ENCODE measurements at regions not wholly inside any gene's neighbourhood (a gene's known extent, or its start where the extent isn't known, plus 50 kb on each side); places are given as distances from the start of the nearest gene placed in this dataset.

DNA sequence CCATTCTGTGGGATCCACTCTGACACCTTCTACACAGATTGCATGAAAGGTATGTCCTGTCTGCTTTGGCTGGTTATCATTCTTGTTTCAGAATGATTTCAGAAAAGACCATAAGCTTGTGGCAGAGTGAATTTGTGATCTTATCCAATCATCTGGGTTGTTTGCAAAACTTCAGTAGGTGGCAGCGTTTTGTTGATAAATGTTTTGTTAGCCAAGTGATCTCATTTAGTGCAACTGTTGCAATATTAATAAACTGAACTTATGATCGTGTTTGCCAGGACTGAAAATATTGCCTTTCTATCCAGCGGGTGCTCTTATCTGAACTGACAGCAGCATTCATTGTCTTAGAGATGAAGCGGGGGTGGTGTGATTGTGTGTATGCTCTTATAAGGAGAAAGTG is 613.2 kb upstream of the NOX3 start:
- Histone ChIP-seq H3K36me3 (no peaks in the 10 kb centered on the region), H3K4me3 (ENCODE audit: low read depth in 1 of 2, low read length in 1 of 2) (no peak overlapping the region), H3K27ac (no peak overlapping the region)

DNA sequence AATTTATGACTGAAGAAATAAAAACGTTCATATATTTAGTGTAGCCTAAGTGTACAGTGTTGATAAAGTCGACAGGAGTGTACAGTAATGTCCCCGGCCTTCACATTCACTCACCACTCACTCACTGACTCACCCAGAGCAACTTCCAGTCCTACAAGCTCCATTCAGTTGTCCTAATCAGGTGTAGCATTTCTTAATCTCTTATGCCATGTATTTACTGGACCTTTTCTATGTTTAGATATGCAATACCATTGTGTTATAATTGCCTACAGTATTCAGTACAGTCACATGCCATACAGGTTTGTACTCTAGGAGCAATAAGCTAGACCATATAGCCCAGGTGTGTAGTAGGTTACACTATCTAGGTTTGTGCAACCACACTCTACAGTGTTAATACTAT is 610.2 kb upstream of the NOX3 start:
- no peaks in the 10 kb centered on the region for H3K27me3 ChIP-seq
- no peaks in the 10 kb centered on the region for H3K9me3 ChIP-seq
- TF ChIP-seq, protein P1, sequence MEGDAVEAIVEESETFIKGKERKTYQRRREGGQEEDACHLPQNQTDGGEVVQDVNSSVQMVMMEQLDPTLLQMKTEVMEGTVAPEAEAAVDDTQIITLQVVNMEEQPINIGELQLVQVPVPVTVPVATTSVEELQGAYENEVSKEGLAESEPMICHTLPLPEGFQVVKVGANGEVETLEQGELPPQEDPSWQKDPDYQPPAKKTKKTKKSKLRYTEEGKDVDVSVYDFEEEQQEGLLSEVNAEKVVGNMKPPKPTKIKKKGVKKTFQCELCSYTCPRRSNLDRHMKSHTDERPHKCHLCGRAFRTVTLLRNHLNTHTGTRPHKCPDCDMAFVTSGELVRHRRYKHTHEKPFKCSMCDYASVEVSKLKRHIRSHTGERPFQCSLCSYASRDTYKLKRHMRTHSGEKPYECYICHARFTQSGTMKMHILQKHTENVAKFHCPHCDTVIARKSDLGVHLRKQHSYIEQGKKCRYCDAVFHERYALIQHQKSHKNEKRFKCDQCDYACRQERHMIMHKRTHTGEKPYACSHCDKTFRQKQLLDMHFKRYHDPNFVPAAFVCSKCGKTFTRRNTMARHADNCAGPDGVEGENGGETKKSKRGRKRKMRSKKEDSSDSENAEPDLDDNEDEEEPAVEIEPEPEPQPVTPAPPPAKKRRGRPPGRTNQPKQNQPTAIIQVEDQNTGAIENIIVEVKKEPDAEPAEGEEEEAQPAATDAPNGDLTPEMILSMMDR (IDR thresholded peaks at IDR 0.05) = no peak
- no peaks in the 10 kb centered on the region for H3K4me1 ChIP-seq (ENCODE audit: control insufficient read depth in 1 of 2, insufficient read depth in 1 of 2, low read depth in 1 of 2, low read length in 1 of 2)
- H3K27ac ChIP-seq = no peak overlapping the region
- H3K4me3 ChIP-seq (ENCODE audit: low read depth in 1 of 2, low read length in 1 of 2) = no peak overlapping the region
- no peaks in the 10 kb centered on the region for H3K36me3 ChIP-seq

More for the DNA sequence above, 613.2 kb upstream of the NOX3 start:
- TF ChIP-seq, protein P1 (IDR thresholded peaks at IDR 0.05) = no peak
- Histone ChIP-seq H3K9me3 (no peaks in the 10 kb centered on the region), H3K27me3 (no peaks in the 10 kb centered on the region), H3K4me1 (ENCODE audit: control insufficient read depth in 1 of 2, insufficient read depth in 1 of 2, low read depth in 1 of 2, low read length in 1 of 2) (no peaks in the 10 kb centered on the region)

DNA sequence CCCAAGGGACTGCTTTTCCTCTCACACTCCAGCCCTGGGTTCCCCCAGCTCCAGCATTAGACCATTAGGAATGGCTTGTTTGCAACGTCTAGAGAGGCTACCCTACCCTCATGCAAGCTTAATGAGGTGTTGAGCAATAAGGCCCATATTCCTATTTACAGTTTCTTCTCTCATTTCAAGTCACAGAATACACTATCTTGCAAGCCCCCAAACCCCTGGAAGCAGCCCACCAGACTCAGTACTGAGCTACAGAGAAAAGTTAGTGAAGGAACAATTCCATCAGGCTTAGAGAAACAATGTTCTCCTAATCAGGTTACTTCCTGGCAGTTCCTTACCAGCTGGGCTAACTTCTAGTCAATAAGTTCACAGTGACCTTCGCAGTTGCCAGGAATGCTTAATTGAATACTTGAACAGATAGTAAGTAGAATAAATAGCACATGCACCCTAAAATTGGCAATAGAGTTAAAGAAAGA is 606.5 kb upstream of the NOX3 start:
- H3K27ac ChIP-seq = no peak overlapping the region
- no peaks in the 10 kb centered on the region for H3K27me3 ChIP-seq
- TF ChIP-seq, protein P1 (IDR thresholded peaks at IDR 0.05) = no peak
- H3K36me3 ChIP-seq = no peaks in the 10 kb centered on the region
- H3K4me3 ChIP-seq (ENCODE audit: low read depth in 1 of 2, low read length in 1 of 2) = no peak overlapping the region
- H3K9me3 ChIP-seq = no peaks in the 10 kb centered on the region
- H3K4me1 ChIP-seq (ENCODE audit: control insufficient read depth in 1 of 2, insufficient read depth in 1 of 2, low read depth in 1 of 2, low read length in 1 of 2) = no peaks in the 10 kb centered on the region

- Histone ChIP-seq H3K27me3 (no peaks in the 10 kb centered on the region), H3K4me1 (ENCODE audit: control insufficient read depth in 1 of 2, insufficient read depth in 1 of 2, low read depth in 1 of 2, low read length in 1 of 2) (no peaks in the 10 kb centered on the region), H3K9me3 (no peaks in the 10 kb centered on the region), H3K4me3 (ENCODE audit: low read depth in 1 of 2, low read length in 1 of 2) (no peak overlapping the region), H3K27ac (no peak overlapping the region), H3K36me3 (no peaks in the 10 kb centered on the region)
- TF ChIP-seq, protein P1 (IDR thresholded peaks at IDR 0.05) = no peak
Observed at GRCh38 chr6:156061465-156061864, 605.8 kb upstream of the NOX3 start.

GRCh38 chr6:156060013-156060412 is 604.4 kb upstream of the NOX3 start:
- H3K36me3 ChIP-seq = no peaks in the 10 kb centered on the region
- no peaks in the 10 kb centered on the region for H3K9me3 ChIP-seq
- H3K4me3 ChIP-seq (ENCODE audit: low read depth in 1 of 2, low read length in 1 of 2) = no peak overlapping the region
- H3K4me1 ChIP-seq (ENCODE audit: control insufficient read depth in 1 of 2, insufficient read depth in 1 of 2, low read depth in 1 of 2, low read length in 1 of 2) = no peaks in the 10 kb centered on the region
- no peak overlapping the region for H3K27ac ChIP-seq
- H3K27me3 ChIP-seq = no peaks in the 10 kb centered on the region
- TF ChIP-seq, protein P1 (IDR thresholded peaks at IDR 0.05) = no peak

DNA sequence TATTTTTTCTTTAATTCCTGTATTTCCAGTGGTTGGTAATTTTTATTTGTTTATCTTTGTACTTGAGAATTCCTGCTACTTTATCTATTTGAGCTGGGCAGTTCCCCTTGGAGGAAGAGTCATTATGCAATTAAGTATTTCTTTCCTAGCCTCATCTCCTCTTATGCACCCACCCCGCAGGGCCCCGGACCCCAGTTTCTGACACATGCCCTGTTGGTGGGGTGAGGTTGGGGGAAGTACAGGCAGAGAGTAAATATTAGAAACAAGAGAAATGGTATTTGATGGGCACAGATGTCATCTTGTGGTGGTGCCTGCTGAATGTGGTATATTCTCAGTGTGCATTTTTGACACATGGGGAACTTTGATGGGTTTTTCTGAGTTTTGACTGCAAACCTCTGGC is 602.7 kb upstream of the NOX3 start:
- H3K36me3 ChIP-seq = no peaks in the 10 kb centered on the region
- TF ChIP-seq, protein P1 (IDR thresholded peaks at IDR 0.05) = no peak
- H3K27ac ChIP-seq = no peak overlapping the region
- H3K27me3 ChIP-seq = no peaks in the 10 kb centered on the region
- H3K4me3 ChIP-seq (ENCODE audit: low read depth in 1 of 2, low read length in 1 of 2) = no peak overlapping the region
- H3K4me1 ChIP-seq (ENCODE audit: control insufficient read depth in 1 of 2, insufficient read depth in 1 of 2, low read depth in 1 of 2, low read length in 1 of 2) = no peaks in the 10 kb centered on the region
- H3K9me3 ChIP-seq = no peaks in the 10 kb centered on the region
